ENCODE measurements at regions not wholly inside any gene's neighbourhood (a gene's known extent, or its start where the extent isn't known, plus 50 kb on each side); places are given as distances from the start of the nearest gene placed in this dataset.

- Histone ChIP-seq H3K4me3 (no peak overlapping the region), H3K27ac (no peak overlapping the region), H3K36me3 (no peaks in the 10 kb centered on the region), H3K4me1 (no peaks in the 10 kb centered on the region), H3K9me3 (no peaks in the 10 kb centered on the region), H3K27me3 (peaks cover 0 to 3% (median 0%) of the 10 kb centered on the region in 3 donors)
- DNase-seq: no peak
- intact Hi-C loops (cut with DNase I): no loop called here
- TF ChIP-seq POLR2A (IDR thresholded peaks at IDR 0.05): no peak
- no peak for TF ChIP-seq CTCF (IDR thresholded peaks at IDR 0.05)
- no peak for TF ChIP-seq EP300 (IDR thresholded peaks at IDR 0.05)
- no peak for TF ChIP-seq POLR2AphosphoS5 (IDR thresholded peaks at IDR 0.05)
- WGBS, 2 donors: 70 to 82% methylated on average over 2 of the region's 2 CpGs
Measured at GRCh38 chr5:10828241-10828640, 67.2 kb upstream of the DAP start.

- WGBS, 2 donors: 78 to 81% methylated on average over 1 of the region's 1 CpG
- Histone ChIP-seq H3K36me3 (no peaks in the 10 kb centered on the region), H3K27ac (no peak overlapping the region), H3K27me3 (peaks cover 0 to 3% (median 0%) of the 10 kb centered on the region in 3 donors), H3K4me3 (no peak overlapping the region), H3K4me1 (no peaks in the 10 kb centered on the region), H3K9me3 (no peaks in the 10 kb centered on the region)
- no peak for DNase-seq
- intact Hi-C loops (cut with DNase I): no loop called here
- TF ChIP-seq EP300 (IDR thresholded peaks at IDR 0.05): no peak
- no peak for TF ChIP-seq CTCF (IDR thresholded peaks at IDR 0.05)
- no peak for TF ChIP-seq POLR2A (IDR thresholded peaks at IDR 0.05)
- no peak for TF ChIP-seq POLR2AphosphoS5 (IDR thresholded peaks at IDR 0.05)
Measured at GRCh38 chr5:10827571-10827970, 66.5 kb upstream of the DAP start.

GRCh38 chr5:10826971-10827370 lies 65.9 kb upstream of the DAP start:
- Histone ChIP-seq H3K36me3 (no peaks in the 10 kb centered on the region), H3K27ac (no peak overlapping the region), H3K4me1 (no peaks in the 10 kb centered on the region), H3K9me3 (no peaks in the 10 kb centered on the region), H3K27me3 (peaks cover 0 to 3% (median 0%) of the 10 kb centered on the region in 3 donors), H3K4me3 (no peak overlapping the region)
- intact Hi-C loops (cut with DNase I): no loop called here
- no peak for DNase-seq
- 67 to 79% methylated on average over 2 of the region's 2 CpGs for WGBS, 2 donors
- TF ChIP-seq POLR2A (IDR thresholded peaks at IDR 0.05) (no peak), CTCF (IDR thresholded peaks at IDR 0.05) (no peak), EP300 (IDR thresholded peaks at IDR 0.05) (no peak), POLR2AphosphoS5 (IDR thresholded peaks at IDR 0.05) (no peak)

GRCh38 chr5:10825897-10826644 lies 65.0 kb upstream of the DAP start:
- H3K4me1 ChIP-seq: no peaks in the 10 kb centered on the region
- no peak overlapping the region for H3K4me3 ChIP-seq
- no peak for DNase-seq
- no peaks in the 10 kb centered on the region for H3K36me3 ChIP-seq
- intact Hi-C loops (cut with DNase I): no loop called here
- no peaks in the 10 kb centered on the region for H3K9me3 ChIP-seq
- peaks cover 0 to 3% (median 0%) of the 10 kb centered on the region in 3 donors for H3K27me3 ChIP-seq
- H3K27ac ChIP-seq: no peak overlapping the region
- WGBS, 2 donors: 86 to 87% methylated on average over 4 of the region's 4 CpGs
- no peak for TF ChIP-seq EP300 (IDR thresholded peaks at IDR 0.05)

GRCh38 chr5:10812218-10812617 lies 51.2 kb upstream of the DAP start:
- TF ChIP-seq CTCF (IDR thresholded peaks at IDR 0.05) (no peak), POLR2AphosphoS5 (IDR thresholded peaks at IDR 0.05) (no peak), EP300 (IDR thresholded peaks at IDR 0.05) (no peak), POLR2A (IDR thresholded peaks at IDR 0.05) (no peak)
- no peak overlapping the region for H3K27ac ChIP-seq
- H3K9me3 ChIP-seq: no peaks in the 10 kb centered on the region
- no peaks in the 10 kb centered on the region for H3K36me3 ChIP-seq
- no peak for DNase-seq
- no peak overlapping the region for H3K4me3 ChIP-seq
- intact Hi-C loops (cut with DNase I): no loop called here
- H3K4me1 ChIP-seq: no peaks in the 10 kb centered on the region
- no peaks in the 10 kb centered on the region for H3K27me3 ChIP-seq
- WGBS, 2 donors: 86 to 96% methylated on average over 1 of the region's 1 CpG
